HUES48 (cell line): ENCODE measurements at regions not wholly inside any gene's neighbourhood (a gene's known extent, or its start where the extent isn't known, plus 50 kb on each side); places are given as distances from the start of the nearest gene placed in this dataset.

ENCODE experiments used
- H3K27ac ChIP-seq: one replicate; pipeline ENCODE4 v1.7.0; 2013; ENCODE audit warnings: low read depth, low read length, inconsistent platforms
- H3K27me3 ChIP-seq: 2 replicates; pipeline ENCODE4 v1.6.1; 2013; ENCODE audit warnings: mild to moderate bottlenecking, low read length; ENCODE audit not compliant: control insufficient read depth, insufficient read depth
- H3K36me3 ChIP-seq: 2 replicates; pipeline ENCODE4 v1.6.1; 2013; ENCODE audit warnings: low read length; ENCODE audit not compliant: control insufficient read depth, insufficient read depth
- H3K4me1 ChIP-seq: 2 replicates; pipeline ENCODE4 v1.6.1; 2013; ENCODE audit warnings: mild to moderate bottlenecking, low read length; ENCODE audit not compliant: control insufficient read depth, insufficient read depth
- H3K4me3 ChIP-seq: 2 replicates; pipeline ENCODE4 v1.5.1; 2013; ENCODE audit warnings: mild to moderate bottlenecking, low read depth, low read length
- H3K9ac ChIP-seq: 2 replicates; pipeline ENCODE4 v1.6.1; 2013; ENCODE audit warnings: mild to moderate bottlenecking, low read depth, low read length, moderate library complexity
- H3K9me3 ChIP-seq: 2 replicates; pipeline ENCODE4 v1.6.1; 2013; ENCODE audit warnings: low read length; ENCODE audit not compliant: control insufficient read depth, insufficient read depth

DNA sequence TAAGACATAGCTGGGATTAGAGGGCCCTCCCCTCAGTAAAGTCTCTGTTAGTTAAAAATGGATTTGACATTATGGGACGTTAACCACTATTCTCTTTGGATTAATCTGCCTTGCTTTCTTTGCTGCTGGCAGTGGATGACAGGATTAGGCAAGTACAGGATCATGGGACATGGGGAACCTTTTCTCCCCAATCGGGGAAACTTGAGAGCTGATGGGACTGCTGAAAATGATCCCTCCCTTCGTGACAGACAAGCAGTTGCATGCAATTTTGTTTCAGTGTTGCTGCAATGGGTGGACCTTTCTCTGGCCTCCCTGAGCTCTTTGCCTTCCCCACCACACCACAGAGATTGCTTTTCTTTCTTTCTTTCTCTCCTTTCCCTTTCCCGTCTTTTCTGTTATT, 120.2 kb upstream of the BANK1 start:
- Histone ChIP-seq H3K9me3 (0 out of 2 replicates have a peak, but pooled peaks cover 2% of the 10 kb centered on the region), H3K27ac (no peak overlapping the region), H3K4me3 (no peak overlapping the region), H3K9ac (no peak overlapping the region), H3K36me3 (no peaks in the 10 kb centered on the region), H3K4me1 (no peaks in the 10 kb centered on the region), H3K27me3 (no peaks in the 10 kb centered on the region)

DNA sequence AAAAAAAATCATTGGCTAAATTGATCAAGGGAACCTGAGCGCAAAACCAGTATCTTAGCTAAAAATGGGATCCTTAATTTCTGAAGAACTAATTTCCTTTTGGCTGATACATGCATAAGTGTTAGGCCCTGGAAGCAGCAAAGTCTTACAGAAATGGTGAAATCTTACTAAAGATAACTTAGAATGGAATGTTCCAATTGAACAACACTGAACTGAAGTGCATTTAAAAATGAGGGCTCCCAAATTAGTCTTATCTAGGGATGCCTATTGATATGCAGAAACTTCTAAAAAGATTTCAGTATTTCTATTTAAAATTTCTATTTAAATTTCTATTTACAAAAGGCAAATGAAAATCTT, 120.7 kb upstream of the BANK1 start:
- 0 out of 2 replicates have a peak, but pooled peaks cover 2% of the 10 kb centered on the region for H3K9me3 ChIP-seq
- no peak overlapping the region for H3K4me3 ChIP-seq
- H3K4me1 ChIP-seq, result no peaks in the 10 kb centered on the region
- no peaks in the 10 kb centered on the region for H3K36me3 ChIP-seq
- no peaks in the 10 kb centered on the region for H3K27me3 ChIP-seq
- no peak overlapping the region for H3K27ac ChIP-seq
- no peak overlapping the region for H3K9ac ChIP-seq

DNA sequence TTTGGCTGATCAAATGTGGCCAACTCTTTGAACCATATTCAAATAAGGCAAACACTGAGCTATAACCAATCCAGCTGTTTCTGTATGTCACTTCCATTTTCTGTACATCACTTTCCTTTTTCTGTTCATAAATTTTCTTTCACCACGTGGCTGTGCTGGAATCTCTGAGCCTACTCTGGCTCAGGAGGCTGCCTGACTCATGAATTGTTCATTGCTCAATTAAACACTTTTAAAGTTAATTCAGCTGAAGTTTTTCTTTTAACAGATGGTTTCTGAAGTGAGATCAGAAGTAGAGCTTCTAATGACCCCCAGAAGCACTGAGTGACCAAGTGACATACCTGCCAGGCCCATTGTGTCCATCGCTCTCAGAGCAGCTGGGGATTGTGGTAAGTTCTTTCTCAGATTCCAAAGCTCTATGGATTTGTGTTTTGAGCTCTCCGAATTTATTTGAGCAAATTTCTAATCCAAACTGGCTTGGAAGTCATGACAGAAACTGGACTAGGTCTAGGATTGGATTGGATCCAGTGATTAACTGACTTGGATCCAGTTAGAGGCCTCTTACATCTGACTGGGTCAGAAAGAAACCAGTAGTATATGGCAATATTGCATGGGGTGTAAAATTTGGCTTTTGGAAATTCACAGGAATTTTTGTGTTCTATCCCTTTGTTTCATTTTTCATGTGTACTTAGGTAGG, 121.2 kb upstream of the BANK1 start:
- Histone ChIP-seq H3K27me3 (no peaks in the 10 kb centered on the region), H3K36me3 (no peaks in the 10 kb centered on the region)

DNA sequence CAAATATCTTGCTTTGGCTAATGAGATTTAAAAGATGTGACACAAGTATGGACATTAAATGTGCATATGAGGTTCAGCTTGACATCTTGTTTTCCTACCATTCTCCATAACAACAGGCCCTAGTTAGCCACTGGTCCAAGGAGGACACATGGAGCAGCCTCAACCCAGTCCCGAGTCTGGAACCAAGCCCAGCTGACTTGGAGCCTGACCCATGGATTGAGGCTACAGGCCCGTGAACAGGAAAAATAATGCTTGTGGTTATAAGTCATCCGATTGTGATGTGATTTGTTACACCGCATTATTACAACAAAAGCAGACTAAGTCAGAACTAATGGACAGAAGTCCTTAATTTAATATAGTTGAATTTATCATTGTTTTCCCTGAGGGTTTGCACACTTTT, 123.2 kb upstream of the BANK1 start:
- H3K4me1 ChIP-seq, result no peaks in the 10 kb centered on the region
- no peaks in the 10 kb centered on the region for H3K9me3 ChIP-seq
- H3K27ac ChIP-seq, result no peak overlapping the region
- H3K4me3 ChIP-seq, result no peak overlapping the region
- H3K27me3 ChIP-seq, result no peaks in the 10 kb centered on the region
- H3K9ac ChIP-seq, result no peak overlapping the region
- H3K36me3 ChIP-seq, result no peaks in the 10 kb centered on the region

More for the DNA sequence above, 121.2 kb upstream of the BANK1 start:
- Histone ChIP-seq H3K9me3 (0 out of 2 replicates have a peak, but pooled peaks cover 2% of the 10 kb centered on the region), H3K4me3 (no peak overlapping the region), H3K4me1 (no peaks in the 10 kb centered on the region), H3K27ac (no peak overlapping the region), H3K9ac (no peak overlapping the region)

DNA sequence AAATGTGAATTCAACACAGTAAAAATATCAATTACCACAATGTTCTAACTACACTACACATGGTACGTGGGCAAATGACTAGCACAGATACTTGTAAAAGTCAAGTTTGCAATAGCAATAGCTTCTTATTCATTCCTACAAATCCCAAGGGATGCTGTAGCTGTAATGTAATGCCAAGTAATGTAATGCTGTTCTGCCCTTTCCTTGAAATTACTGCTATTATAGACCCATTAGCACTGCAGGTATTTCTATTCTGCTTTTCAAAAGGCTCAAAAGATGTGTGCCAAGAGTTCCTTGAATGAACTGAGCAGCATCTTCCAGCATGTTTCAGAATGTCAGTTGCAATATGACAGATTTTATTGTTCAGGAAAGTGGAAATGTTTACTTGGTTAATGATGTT, 129.9 kb upstream of the BANK1 start:
- Histone ChIP-seq H3K27ac (no peak overlapping the region), H3K4me1 (no peaks in the 10 kb centered on the region), H3K36me3 (no peaks in the 10 kb centered on the region), H3K4me3 (no peak overlapping the region), H3K27me3 (no peaks in the 10 kb centered on the region), H3K9ac (no peak overlapping the region), H3K9me3 (no peaks in the 10 kb centered on the region)

DNA sequence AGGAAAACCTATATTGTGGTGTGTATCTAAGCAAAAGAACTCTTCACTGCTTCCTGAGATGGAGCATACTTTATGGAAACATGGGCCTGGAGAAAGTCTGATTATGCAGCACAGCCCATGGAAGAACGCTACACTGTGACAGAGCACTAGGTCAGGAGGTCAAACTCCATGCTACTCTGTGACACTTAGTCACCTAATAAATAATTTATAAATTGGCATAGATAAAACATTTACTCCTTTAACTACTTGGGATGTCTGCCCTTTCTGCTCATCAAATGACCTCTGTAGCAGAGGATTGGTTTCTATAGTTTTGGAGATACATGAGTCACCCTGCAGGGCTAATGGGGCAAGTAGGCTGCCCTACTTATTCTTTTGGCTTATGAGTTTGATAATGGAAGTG, 134.7 kb upstream of the BANK1 start:
- Histone ChIP-seq H3K4me3 (no peak overlapping the region), H3K36me3 (no peaks in the 10 kb centered on the region), H3K9me3 (no peaks in the 10 kb centered on the region), H3K27ac (no peak overlapping the region), H3K4me1 (no peaks in the 10 kb centered on the region), H3K9ac (no peak overlapping the region), H3K27me3 (no peaks in the 10 kb centered on the region)

DNA sequence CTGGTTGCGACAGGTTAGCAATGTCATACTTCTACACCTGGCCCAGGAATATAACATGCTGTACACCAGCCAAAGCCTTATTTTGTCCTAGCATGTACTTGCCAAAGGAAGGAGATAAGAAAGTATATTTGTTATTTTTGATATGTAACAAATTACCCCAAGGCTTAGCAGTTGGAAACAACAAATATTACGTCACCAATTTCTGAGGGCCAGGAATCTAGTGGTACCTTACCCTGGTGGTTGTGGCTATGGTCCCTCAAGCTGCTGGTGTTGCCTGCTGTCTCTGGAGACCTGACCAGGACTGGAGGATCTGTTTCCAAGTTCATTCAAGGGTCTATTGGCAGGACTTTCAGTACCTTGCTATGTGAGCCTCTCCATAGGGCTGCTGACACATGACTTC, 135.5 kb upstream of the BANK1 start:
- Histone ChIP-seq H3K27me3 (no peaks in the 10 kb centered on the region), H3K27ac (no peak overlapping the region), H3K4me3 (no peak overlapping the region), H3K9me3 (no peaks in the 10 kb centered on the region), H3K36me3 (no peaks in the 10 kb centered on the region), H3K4me1 (no peaks in the 10 kb centered on the region), H3K9ac (no peak overlapping the region)

DNA sequence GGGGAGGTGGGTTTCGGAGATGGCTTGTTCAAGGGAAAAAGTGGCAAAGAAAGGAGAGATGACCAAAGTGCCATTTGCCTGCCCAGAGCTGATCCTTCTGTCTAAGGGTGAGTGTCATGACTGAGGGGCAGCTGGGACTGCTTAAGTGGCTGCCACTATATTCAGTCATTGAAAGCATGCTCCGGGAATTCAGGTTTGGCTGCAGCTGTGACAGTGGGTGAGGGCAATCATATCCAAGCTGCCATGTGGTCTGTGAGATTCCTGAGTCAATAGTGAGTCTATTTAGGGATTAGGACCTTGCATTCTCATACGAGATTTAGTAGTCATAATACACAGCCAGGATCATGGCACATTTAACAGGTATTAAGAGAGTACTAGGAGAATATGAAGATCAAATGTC, 138.8 kb upstream of the BANK1 start:
- no peak overlapping the region for H3K9ac ChIP-seq
- H3K27ac ChIP-seq, result no peak overlapping the region
- H3K27me3 ChIP-seq, result no peaks in the 10 kb centered on the region
- H3K4me3 ChIP-seq, result no peak overlapping the region
- no peaks in the 10 kb centered on the region for H3K9me3 ChIP-seq
- 0 out of 2 replicates have a peak, but pooled peaks cover 8% of the 10 kb centered on the region for H3K4me1 ChIP-seq
- no peaks in the 10 kb centered on the region for H3K36me3 ChIP-seq

DNA sequence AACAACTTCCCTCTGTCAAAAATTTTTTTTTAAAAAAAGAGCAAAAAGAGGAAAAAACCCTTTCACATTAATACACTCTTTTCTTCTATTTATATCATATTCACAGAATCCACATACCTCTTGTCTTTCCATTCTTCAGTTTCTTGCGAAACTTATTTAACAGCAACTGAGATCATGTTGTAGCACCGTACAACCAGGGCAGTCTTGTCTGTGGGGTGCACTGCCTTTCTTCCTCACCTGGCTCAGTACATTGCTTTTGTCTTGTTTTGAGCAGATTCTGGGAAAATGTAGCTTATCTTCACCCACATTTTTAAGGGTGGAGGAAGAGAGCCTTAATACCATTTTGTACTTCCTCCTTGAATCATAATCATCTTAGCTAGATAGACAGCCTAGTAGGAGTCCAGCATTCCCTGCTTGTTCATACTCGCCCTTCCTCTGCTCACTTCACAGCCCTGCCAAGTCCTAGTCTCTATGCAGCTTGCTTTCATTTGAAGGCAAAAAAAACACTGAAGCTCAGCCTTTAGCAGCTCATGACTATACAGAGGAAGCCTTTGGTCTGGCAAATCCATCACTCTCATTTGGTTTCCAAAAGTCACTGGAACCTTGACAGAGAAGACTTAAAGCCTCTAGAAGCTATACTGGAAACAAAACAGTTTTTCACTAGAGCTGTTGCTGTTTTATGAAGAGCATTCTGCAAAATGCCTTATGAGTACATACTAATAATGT, 140.6 kb upstream of the BANK1 start:
- Histone ChIP-seq H3K4me1 (0 out of 2 replicates have a peak, but pooled peaks cover 8% of the 10 kb centered on the region), H3K27me3 (no peaks in the 10 kb centered on the region), H3K27ac (no peak overlapping the region), H3K9me3 (no peaks in the 10 kb centered on the region), H3K36me3 (no peaks in the 10 kb centered on the region), H3K9ac (no peak overlapping the region), H3K4me3 (no peak overlapping the region)

DNA sequence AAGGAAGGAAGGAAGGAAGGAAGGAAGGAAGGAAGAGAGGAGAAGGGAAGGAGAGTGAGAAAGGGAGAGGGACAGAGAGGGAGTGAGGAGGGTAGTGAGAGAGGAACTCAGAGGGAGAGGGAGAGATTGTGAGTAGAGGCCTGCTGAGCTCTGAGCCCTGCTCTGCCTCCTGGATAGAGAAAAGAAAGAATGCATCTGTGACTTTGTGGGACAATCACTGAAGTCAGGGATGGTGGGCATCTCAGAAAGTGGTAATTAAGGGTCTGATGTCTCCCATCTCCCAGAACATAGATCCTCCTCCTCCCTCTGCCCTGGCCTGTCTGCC, 142.9 kb upstream of the BANK1 start:
- H3K9ac ChIP-seq, result no peak overlapping the region
- H3K9me3 ChIP-seq, result no peaks in the 10 kb centered on the region
- no peak overlapping the region for H3K27ac ChIP-seq
- H3K4me3 ChIP-seq, result no peak overlapping the region
- H3K36me3 ChIP-seq, result no peaks in the 10 kb centered on the region
- 0 out of 2 replicates have a peak, but pooled peaks cover 8% of the 10 kb centered on the region for H3K4me1 ChIP-seq
- no peaks in the 10 kb centered on the region for H3K27me3 ChIP-seq

DNA sequence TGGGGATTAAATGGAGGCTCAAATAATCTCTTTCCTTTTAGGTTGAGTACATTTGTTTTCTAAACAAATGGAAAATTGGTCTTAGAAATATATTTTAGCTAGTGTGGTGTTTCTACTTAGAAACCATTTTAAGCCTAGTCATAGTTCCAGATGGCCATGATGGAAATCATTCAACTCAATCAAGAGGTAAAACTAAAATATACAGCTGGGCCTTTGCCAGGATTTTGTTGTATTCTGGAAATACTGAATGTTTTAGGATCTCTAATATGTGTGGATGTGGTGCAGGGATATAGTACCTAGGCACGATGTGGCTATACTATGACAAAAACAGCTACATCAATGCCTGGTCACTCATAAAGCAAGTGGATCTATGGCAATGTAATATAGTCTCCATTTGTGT, 146.0 kb upstream of the BANK1 start:
- Histone ChIP-seq H3K27ac (no peak overlapping the region), H3K9ac (no peak overlapping the region), H3K4me1 (0 out of 2 replicates have a peak, but pooled peaks cover 8% of the 10 kb centered on the region), H3K27me3 (no peaks in the 10 kb centered on the region), H3K36me3 (no peaks in the 10 kb centered on the region), H3K4me3 (no peak overlapping the region), H3K9me3 (no peaks in the 10 kb centered on the region)
